GM23338 (cell line): ENCODE measurements at regions not wholly inside any gene's neighbourhood (a gene's known extent, or its start where the extent isn't known, plus 50 kb on each side); places are given as distances from the start of the nearest gene placed in this dataset.

ENCODE experiments used
- EZH2 ChIP-seq: fragments of 200-600 bp; sonication (generic); IDR thresholded peaks from one replicate; pipeline ENCODE4 v1.8.0; 2017; ENCODE audit warnings: antibody characterized with exemption, mild to moderate bottlenecking, low read depth; ENCODE audit not compliant: unreplicated experiment
- EZH2phosphoT487 ChIP-seq: fragments of 200-600 bp; sonication (generic); IDR thresholded peaks from one replicate; pipeline ENCODE4 v1.8.1; 2018; ENCODE audit warnings: antibody characterized with exemption; ENCODE audit not compliant: unreplicated experiment
- POLR2AphosphoS5 ChIP-seq: IDR thresholded peaks from 2 replicates; pipeline ENCODE4 v1.6.1; 2016; ENCODE audit warnings: antibody characterized with exemption, low read depth
- TF ChIP-seq, protein P1 (sequence below), 2 experiments: fragments of 200-600 bp in 1 of 2; sonication (generic) in 1 of 2; conservative IDR thresholded peaks; 2 replicates each; pipeline versions ENCODE4 v1.5.1 to v1.6.1; 2016 to 2017; ENCODE audit warnings: antibody characterized with exemption in 2 of 2, low read depth in 2 of 2, mild to moderate bottlenecking in 2 of 2, moderate library complexity in 1 of 2

- TF ChIP-seq POLR2AphosphoS5 (no peak), EZH2phosphoT487 (no peak), EZH2 (no peak)
- TF ChIP-seq, protein P1, sequence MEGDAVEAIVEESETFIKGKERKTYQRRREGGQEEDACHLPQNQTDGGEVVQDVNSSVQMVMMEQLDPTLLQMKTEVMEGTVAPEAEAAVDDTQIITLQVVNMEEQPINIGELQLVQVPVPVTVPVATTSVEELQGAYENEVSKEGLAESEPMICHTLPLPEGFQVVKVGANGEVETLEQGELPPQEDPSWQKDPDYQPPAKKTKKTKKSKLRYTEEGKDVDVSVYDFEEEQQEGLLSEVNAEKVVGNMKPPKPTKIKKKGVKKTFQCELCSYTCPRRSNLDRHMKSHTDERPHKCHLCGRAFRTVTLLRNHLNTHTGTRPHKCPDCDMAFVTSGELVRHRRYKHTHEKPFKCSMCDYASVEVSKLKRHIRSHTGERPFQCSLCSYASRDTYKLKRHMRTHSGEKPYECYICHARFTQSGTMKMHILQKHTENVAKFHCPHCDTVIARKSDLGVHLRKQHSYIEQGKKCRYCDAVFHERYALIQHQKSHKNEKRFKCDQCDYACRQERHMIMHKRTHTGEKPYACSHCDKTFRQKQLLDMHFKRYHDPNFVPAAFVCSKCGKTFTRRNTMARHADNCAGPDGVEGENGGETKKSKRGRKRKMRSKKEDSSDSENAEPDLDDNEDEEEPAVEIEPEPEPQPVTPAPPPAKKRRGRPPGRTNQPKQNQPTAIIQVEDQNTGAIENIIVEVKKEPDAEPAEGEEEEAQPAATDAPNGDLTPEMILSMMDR (conservative IDR thresholded peaks at IDR 0.05; ENCODE audit: low read depth in 2 of 2): no peak
Measured at GRCh38 chr5:152472083-152472482, 67.0 kb upstream of the NMUR2 start.
